ENCODE measurements at regions not wholly inside any gene's neighbourhood (a gene's known extent, or its start where the extent isn't known, plus 50 kb on each side); places are given as distances from the start of the nearest gene placed in this dataset.
"Not testable (repeated sequence)": the region's sequence is repeated elsewhere in the genome, so short reads cannot be mapped to it uniquely, and the experiment has no call there.

DNA sequence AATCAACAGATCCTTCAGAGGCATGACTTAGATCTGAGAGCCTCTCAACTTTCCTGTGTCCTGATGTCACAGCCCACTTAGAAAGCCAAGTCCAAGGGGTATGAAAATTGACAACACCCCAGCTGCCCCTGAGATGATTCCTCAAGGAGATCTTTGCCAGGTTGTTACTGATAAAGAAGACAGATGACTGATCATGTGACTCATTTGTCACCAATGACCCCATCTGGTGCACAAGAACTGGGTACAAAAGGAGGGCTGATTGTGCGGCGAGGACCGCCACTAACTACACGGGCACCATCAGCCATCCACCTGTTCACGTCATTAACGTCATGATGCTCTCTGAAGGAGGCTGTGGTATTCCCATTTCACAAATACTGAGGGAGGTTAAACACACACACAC, 583.2 kb upstream of the KLF4 start:
- ChIA-PET POLR2A (no interaction called here), CTCF (interaction anchor here (0.6 kb wide), 1 partner anchor 16 kb away, joined by 3 read pairs; no protein-coding TSS in a partner anchor)

DNA sequence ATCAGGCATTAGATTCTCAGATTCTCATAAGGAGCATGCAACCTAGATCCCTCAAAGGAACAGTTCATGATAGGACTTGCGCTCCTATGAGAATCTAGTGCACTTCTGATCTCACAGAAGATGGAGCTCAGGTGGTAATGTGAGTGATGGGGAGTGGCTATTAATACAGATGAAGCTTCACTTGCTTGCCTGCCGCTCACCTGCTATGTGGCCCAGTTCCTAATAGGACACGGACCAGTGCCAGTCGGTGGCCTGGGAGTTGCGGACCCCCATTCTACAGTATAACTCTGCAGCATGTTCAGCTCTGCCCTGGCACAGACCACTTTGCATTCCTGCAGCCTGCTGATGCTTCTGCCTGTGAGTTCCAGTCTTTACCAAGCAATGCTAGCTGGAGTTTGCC, 581.3 kb upstream of the KLF4 start:
- CTCF ChIA-PET = no interaction called here
- POLR2A ChIA-PET = no interaction called here

DNA sequence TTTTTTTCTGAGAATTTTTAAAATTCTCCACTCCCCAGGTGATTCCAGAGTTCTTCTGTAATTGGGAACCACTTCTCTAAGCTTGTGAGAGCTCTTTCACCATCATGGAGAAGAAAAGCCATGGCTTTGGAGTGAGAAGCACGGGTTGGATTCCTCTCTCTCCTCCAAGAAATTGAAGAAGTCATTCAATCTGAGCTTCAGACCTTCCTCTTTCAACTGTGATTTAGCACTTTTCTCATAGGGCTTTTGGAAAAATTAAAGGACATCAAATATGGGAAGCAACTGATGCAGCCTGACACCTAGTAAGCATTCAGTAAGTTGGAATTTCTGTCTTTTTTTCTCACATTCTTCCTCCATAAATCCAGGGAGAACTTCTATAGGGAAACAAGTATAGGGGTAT, 580.4 kb upstream of the KLF4 start:
- ChIA-PET CTCF (no interaction called here), POLR2A (no interaction called here)

DNA sequence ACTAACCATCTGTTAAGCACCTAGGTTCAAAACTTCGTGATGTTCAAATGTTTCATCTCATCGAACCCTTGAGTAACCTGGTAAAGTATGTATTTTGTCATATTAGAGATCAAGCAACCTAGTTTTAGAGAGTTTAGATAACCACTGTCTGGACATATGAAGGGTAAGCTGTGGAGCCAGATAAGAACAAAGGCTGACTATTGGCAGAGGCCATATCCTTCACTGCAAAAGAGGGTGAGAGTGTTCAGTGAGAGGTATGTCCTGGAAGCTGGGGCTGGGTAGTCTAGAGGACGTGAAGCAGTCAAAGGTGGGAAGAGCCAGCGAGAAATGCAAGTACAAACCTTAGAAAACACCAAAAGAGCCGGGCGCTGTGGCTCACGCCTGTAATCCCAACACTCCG, 573.1 kb upstream of the KLF4 start:
- ChIA-PET CTCF (no interaction called here), POLR2A (no interaction called here)

DNA sequence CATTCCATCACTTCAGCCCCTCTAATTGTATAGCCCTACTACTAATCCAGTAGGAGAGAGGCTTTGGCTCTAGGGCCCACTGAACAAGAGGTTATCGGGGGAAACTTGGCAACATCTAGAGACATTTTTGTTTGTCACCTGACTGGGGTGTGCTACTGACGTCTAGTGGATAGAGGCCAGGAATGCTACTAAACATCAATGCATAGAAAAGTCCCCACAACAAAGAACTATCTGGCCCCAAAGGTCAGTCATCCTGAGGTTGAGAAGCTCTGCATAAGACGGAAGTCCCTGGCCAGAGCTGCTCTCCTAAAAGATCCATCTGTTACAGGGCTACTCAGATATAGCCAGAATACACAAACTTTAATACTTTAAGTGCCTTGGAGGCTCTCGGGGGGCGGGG, 570.6 kb upstream of the KLF4 start:
- CTCF ChIA-PET = no interaction called here
- POLR2A ChIA-PET = no interaction called here

DNA sequence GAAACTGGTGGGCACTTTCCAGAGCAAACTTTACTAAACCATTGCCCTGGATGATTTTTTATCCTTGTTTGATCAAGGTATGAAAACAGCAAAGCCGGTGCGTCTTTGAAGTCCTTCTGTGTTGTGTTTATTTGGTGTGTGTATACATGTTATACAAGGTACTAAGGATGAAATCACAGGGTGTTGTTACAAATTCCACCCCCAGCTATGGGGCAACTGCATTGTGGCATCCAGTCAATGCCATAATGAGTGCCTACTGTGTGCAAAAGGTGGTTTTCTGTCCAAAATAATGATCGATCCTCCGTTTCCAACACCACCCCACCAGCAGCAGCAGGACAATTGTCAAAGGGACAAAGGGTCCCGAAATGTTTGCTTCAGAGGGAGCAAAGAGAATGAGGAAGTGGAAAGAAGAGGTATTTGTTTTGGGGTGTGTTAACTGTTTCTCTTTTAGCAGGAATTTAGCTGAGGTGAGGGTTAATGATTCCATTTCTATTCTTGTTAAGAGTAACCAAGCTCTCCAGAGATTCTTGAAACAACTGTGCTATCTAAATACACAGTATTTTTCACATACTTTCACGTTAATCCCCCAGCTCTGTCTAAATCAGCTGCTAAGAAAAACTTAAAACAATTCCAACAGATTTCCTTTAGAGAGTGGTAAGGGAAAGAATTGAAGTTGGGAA, 568.7 kb upstream of the KLF4 start:
- POLR2A ChIA-PET = no interaction called here
- CTCF ChIA-PET = no interaction called here

DNA sequence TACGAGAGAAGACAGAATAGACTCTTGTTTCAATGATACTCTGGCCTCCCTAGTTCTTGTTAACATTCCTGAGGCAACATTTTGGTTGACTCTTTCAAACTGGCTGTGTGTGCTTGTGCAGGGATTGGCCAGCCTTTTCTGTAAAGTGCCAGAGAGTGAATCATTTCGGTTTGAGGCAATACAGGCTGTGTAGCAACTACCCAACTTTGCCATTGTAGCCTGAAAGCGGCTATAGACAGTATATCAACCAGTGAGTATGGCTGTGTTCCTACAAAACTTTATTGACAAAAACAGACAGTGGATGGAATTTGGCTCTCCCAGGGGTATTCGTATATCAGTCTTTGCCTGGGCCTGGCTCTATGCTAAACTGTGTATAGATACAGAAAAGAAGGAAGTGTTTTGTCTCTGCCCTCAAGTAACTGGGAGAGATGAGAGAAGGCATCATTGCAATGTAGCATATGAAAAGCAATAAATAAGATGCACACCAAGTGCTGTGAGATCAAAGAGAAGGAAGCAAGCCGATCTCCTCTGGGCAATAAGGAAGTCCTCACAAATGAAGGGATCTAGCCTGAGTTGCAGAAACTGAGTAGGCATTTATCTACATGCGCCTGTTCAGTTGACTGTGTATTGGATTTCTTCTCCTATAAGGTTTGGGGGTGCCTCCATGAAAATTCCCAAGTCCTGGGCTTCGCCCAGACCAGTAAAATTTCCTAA, 568.0 kb upstream of the KLF4 start:
- ChIA-PET CTCF (no interaction called here), POLR2A (no interaction called here)

DNA sequence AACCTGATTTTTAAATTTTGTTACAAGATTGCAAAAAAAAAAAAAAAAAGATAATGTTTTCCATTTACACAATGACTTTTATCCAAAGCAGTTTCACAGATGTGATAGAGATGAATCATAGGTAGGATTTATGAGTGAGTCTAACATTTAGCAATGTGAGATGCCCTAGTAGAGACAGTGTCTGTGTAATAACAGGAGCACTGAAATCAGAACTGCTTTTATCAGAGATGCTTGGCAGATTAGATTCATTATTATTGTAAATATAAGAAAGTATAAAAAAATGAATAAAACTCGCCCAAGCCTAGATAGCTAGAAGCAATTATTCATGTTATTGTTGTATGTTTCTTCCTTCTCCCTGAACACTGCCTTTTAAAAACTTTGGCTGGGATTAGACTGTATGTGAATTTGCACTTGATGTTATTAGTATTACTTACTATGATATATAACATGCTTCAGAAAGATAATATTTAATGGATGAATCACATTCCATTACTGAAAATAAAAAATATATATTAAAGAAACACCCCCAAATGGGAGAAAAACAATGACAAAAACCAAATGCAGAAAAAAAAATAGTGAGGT, 567.3 kb upstream of the KLF4 start:
- CTCF ChIA-PET = no interaction called here

DNA sequence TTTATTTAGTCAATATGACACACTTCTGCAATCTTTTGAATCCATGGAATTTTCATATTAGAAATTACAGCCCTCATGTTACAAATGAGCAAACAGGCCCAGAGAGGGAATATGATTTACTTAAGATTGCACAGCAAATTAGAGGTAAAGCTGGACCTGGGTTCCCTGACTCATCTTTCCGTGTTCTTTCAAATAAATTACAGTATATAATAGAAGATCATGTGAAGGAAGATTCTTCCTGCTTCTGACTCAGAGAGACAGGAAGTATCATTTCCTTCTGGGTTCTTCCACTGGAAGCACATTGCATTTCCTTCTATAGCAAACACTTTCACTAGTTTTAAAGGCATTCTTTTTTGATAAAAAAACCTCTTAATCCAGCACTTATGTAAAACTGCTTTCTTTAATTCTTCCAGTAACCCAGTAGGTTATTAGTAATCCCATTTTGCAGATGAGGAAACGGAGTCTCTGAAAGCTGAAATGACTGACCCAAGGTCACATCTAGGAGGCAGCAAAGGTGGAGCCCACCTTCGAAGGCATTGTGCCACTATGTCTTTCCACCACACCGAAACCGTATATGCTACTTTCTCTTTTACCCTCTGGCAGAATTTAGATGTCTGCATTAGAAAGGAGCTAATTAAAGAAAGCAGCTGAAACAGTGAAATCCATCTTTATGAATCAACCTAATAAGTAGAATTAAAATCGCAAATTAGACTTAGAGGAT, 566.7 kb upstream of the KLF4 start:
- ChIA-PET CTCF (no interaction called here), POLR2A (no interaction called here)

More for the DNA sequence above, 567.3 kb upstream of the KLF4 start:
- POLR2A ChIA-PET = no interaction called here

DNA sequence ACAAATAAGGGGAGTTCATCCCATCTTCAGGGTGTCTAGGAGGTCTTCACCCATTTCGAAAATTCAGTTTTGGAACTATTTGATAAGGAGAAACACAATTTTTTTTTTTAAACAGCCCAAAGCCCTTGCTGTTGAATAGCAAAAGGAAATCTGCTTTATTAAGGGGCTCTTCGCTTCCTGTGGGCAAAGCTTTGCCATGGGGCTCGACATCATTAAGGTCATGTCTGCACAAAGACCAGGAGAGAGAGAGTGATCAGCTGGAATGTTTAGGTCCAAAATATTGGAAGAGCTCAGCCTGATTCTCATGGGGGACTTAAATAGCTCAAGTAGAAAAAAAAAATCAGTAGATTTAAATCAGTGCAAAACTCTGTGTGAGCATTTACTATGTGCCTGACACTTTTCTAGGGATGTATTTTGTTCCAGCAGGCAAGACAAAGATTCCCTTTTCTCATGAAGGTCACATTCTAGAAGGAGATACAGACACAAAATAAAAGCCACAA, 564.6 kb upstream of the KLF4 start:
- CTCF ChIA-PET = no interaction called here
- POLR2A ChIA-PET = no interaction called here

DNA sequence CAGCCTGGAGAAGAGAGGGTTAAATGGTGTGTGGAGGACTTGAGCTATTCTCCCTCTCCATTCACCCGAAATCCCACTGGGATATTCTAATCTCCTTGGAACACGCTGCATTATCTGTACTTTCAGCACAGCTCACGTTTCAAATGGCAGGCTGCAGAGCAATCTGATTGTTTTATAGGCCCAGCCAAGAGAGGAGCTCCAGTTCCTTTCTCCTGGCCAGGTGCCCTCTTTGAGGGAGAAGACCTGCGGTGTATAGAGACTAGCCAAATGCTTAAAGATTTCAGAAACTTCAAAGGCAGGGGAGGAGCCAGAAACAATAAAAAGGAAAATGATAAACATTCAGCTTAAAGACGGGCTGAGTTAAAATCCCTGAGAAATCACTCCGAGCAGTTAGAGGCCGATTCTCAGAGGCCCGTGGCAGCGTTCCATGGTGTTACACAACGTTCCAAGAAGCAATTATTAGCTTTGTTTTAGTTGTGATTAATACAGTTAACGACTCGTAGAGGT, 564.0 kb upstream of the KLF4 start:
- ChIA-PET POLR2A (no interaction called here), CTCF (no interaction called here)

DNA sequence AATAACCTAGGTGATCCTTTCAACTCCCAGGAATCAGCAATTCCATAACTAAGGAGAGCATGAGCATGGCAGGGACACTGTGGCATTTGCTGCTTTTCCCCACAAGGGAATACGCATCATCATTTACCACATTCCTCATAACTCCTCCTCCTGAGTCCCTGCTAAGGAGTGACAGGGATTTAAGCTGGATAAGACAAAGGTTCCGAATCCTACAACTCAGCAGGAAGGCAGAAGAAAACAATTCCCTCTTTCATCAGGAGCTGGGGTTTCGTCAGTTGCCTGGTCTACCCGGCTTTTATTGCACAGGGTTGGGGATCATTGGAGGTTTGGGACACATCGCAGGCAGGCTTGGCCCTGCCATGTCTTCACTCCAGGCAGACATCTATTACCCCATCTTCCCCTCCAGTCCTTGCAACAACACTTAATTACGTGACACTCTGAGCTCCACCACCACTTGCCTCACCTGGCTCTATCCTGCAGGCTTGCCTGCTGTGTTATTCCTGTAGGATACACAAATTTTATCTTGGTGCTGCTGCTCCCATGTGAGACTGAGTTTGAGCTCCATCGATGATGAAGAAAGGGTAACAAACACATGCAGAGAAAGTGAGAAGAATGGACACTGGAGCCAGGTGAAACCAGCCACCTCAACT, 563.0 kb upstream of the KLF4 start:
- ChIA-PET CTCF (no interaction called here), POLR2A (no interaction called here)

DNA sequence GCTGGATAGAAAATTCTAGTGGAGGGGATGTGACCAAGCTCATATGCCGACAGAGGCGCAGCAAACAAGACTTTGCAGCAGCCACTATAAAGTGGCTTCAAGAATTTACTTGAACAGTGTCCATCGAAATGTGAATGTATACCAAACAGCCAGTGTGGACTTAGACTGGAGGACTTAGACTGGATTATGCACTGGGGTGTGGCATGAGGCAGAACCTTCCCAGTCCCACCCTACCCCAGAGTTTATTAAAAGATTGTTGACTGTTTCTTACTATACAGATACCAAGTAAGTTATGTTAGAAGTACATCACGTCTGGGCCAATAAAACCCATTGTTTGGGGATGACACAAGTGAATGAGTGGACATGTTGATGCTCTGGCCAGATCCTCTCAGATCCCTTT, 561.3 kb upstream of the KLF4 start:
- ChIA-PET POLR2A (no interaction called here), CTCF (no interaction called here)

DNA sequence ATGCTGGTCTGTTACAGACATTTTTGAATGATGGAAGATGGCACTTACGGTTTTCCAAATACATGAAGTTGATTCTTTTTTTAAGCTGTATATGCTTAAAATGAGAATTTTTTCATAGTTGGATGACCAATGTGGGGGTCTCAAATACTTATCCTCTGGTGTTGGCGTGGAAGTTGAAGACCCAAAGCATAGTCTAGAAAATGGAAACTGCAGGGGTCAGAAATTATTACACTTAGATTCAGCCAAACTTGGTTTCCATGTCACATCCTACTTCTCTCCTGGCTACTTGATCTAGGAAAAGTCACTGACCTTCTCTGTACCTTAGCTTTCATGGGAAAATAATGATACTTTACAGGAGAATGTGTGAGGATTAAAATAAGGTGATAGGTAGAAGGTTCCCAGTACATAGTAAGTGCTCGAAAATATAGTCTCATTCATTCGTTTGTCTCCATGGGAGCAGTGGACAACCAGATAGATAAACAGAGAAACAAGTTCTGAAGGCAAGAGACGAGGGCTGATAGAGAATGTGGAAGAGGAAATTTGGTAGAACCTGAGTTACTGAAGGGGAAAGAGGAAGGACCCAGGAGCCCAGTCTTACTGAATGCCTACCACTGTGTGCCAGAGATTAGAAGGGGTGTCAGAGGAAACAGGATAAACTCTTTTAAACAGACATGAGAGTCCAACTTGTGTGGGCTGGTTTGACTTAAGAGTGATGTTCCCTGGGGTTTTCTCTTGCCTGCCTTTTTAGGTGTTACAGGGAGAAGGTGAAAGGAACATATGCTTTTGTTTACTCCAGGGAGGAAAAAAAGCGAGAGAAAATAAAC, 560.3 kb upstream of the KLF4 start:
- ChIA-PET POLR2A (no interaction called here), CTCF (no interaction called here)

DNA sequence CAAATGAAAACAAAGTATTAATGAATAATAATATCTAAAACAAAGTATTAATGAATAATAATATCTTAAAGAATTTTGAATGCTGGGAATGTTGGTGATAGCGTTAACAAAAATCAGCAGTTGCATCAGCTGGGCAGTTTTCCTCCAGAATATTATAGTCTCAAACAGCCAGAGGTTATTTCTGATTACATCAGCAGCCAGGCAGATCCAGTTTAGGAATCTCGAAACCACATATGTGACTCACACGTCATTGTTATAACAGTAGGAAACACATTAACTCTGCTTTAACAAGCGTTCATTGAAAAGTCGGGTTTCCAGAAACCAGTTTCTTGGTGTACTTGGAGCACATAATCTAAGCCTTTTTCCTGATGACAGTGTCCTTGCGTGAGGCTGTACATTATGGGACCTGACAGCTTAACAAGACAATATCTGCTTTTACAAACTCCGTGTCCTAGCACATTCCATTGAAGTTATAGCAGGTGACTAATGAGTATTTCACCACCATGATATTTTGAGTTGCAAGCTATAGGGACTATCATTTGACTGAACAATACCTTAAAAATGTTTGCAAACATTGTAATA, 559.5 kb upstream of the KLF4 start:
- CTCF ChIA-PET = no interaction called here
- POLR2A ChIA-PET = no interaction called here

DNA sequence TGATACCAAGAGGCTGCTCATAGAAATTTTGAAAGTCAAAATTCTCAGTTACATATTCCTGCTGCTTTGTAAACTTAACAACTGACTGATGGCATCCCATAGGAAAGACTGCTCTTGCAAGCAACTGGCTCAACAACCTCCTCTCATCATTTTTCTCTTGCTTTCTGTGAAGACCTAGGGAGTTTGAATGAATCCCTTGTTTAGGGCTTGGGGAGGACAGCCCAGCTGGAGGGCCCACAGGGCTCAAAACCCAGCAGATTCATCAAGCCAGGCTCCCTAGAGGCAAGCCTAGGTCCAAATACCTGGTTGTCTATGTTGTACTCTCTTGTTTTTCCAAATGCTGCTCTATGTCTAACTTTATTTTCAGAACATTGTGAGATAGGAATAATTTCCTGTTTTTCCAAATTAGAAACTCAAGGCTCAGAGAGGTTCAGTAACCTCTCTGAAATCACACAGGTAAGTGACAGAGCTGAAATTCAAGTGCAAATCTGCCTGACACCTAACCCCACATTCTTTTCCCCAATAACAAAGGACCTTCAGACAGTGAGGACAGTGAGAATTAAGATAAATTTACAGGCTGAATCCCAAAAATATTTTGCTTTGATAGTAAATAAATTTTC, 558.9 kb upstream of the KLF4 start:
- CTCF ChIA-PET = no interaction called here
- POLR2A ChIA-PET = no interaction called here

DNA sequence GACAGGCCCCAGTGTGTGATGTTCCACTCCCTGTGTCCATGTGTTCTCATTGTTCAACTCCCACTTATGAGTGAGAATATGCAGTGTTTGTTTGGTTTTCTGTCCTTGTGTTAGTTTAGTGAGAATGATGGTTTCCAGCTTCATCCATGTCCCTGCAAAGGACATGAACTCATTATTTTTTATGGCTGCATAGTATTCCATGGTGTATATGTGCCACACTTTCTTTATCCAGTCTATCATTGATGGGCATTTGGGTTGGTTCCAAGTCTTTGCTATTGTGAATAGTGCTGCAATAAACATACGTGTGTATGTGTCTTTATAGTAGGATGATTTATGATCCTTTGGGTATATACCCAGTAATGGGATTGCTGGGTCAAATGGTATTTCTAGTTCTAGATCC, 558.2 kb upstream of the KLF4 start:
- POLR2A ChIA-PET, CTCF ChIA-PET: not testable (repeated sequence)

DNA sequence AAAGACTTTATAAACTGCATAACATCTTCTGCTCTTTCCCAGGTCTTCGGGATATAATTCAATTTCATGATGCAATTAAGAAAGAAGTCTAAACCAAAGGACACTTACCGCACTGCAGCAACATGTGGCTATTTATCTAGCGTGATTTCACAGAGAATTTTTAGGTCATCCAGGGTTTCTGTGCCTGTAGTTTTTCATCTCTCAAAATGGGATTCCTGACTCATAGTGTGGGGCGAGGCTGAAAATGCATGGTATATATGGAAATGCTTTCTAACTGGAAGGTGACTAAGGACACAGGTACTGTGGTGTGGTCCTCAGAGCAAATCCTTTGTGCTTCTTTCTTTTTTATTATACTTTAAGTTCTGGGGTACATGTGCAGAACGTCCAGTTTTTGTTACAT, 557.7 kb upstream of the KLF4 start:
- POLR2A ChIA-PET = no interaction called here
- CTCF ChIA-PET = no interaction called here

DNA sequence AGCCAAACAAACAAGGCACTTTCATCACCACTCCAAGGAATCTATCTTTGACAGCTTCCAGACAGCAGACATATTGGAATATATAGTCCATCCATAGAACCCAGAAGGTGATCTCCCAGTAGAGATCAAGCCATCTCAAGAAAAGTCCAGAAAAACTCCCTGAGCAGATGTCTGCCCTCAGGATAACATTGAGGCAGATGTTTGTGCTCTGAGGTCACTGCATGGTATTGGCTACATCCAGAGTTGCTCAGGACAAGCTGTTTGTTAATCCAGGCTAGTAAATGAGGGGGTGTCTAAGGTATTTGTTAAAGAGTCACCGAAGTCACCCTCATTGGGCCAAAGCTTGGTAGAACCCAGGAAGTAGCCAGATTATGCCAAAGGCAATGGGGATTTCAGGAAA, 556.3 kb upstream of the KLF4 start:
- POLR2A ChIA-PET = no interaction called here
- CTCF ChIA-PET = no interaction called here

All from activated CD8-positive, alpha-beta memory T cell treated with anti-CD3 and anti-CD28 coated beads for 36 hours (primary cell).